ELF-1 (cell line): ENCODE measurements at regions not wholly inside any gene's neighbourhood (a gene's known extent, or its start where the extent isn't known, plus 50 kb on each side); places are given as distances from the start of the nearest gene placed in this dataset.

Experiments used
- DNase-seq: peaks from one replicate; pipeline ENCODE4 v3.0.0-alpha.2; 2016; ENCODE audit warnings: low read depth, low spot score

- no peak for DNase-seq
Measured at GRCh38 chr18:7482342-7482741, 84.8 kb upstream of the PTPRM start.

DNA sequence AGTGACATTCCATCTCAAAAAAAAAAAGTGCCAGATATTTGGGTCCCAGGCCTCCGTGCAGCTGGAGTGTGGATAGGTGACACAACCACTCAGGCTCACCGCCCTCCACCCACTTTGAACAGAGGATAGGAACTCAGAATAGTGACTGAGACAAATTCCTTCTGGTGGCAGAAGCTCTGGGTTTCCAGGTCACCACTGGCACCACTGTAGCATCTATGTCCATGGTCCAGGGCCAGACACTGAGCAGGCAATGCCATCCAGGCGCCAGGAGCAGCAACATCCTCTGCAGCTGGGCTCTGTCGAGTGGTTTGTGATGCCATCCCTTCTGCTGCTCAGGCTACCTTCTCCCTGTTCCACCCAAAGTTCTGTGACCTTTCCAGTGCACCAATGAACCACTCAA, 81.5 kb upstream of the PTPRM start:
- DNase-seq, result no peak

DNA sequence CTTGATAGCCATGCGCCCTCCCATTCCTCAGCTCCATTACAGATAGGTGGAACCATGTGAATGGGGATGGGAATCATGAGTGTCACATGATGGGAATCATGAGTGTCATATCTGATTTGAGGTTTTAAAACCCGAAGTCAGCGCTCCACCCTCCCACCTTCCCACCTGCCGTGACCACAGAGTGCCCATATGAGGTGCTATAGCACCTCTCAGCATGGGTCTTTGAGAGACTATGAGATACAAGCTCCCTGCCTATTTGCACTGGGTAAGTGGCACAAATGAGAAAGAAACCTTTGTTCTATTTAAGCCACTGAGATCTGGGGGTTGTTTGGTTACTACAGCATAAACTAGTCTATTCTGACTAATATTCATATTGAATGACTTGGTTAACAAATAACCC, 78.5 kb upstream of the PTPRM start:
- DNase-seq, result no peak

GRCh38 chr18:7490104-7490503, 77.0 kb upstream of the PTPRM start:
- no peak for DNase-seq

- DNase-seq, result no peak
Measured at GRCh38 chr18:7492385-7492784, 74.7 kb upstream of the PTPRM start.

GRCh38 chr18:7497081-7497480, 70.0 kb upstream of the PTPRM start:
- DNase-seq, result no peak

- no peak for DNase-seq
Measured at GRCh38 chr18:7511106-7511505, 56.0 kb upstream of the PTPRM start.

GRCh38 chr18:7512348-7512747, 54.8 kb upstream of the PTPRM start:
- DNase-seq, result no peak

DNA sequence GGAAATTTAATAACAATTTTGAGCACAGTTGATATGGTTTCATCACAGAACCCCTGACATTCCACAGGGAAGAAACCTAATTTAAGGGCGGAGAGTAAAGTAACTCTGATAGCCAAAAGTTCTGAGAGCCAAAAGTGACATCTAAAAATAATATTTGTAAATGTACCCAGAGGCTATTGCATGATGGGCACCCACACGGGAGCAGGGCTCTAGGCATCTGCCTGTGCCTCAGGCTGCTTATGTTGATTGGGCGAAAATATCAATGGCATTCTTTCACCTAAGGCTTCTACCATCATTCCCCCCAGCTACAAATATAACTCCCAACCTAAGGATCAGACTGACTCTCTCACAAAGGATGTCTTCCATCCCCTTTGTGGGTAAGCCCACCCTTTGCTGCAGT, 54.1 kb upstream of the PTPRM start:
- no peak for DNase-seq

GRCh38 chr18:7514796-7515440, 52.2 kb upstream of the PTPRM start:
- DNase-seq, result peak; percentile 54

DNA sequence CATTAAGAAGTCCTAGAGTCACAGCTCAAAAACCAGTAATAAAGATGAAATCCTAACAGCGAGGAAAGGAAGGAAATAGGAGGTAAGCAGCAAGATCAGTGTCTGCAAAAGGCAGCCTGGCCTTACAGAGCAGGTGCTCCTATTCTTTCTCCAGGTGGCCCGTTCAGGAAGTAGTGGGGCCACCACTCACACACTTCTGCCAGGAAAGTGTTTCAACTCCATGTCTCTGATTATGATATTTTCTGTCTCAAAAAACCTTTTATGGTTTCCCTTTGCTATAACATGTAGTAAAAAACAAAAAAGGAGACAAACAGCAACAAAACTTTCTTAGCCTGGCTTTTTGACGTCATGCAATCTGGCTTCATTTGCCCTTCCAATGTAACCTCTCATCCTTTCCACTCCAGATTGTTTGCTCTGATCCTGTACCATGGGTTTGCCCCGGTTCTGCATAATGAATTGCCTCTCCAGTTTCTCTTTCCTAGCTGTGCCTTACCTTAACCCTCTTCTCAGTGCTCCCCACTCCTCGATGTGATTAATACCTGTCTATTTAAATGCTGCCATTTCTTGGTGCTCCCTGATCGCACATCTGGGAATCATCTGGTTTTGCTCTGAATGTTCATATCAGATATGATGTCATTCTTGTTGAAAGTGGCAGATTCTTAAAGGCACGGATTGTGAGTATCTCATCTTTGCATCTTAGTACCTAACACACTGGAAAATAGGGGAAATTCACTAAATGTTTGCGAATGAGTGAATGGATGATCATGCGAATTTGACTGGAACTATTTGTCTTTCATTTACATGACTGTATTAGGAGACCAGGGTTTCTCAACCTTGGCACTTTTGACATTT, 50.6 kb upstream of the PTPRM start:
- no peak for DNase-seq
